ENCODE measurements at regions not wholly inside any gene's neighbourhood (a gene's known extent, or its start where the extent isn't known, plus 50 kb on each side); places are given as distances from the start of the nearest gene placed in this dataset.

- TF ChIP-seq CTCF (IDR thresholded peaks at IDR 0.05) (no peak), EZH2 (IDR thresholded peaks at IDR 0.05; ENCODE audit: borderline replicate concordance, insufficient read depth, low read depth, low read length, poor library complexity, severe bottlenecking) (no peak)
Observed at GRCh38 chr13:85616275-85616674, 182.9 kb downstream of the SLITRK6 start.

All from B cell (primary cell).